ENCODE measurements at regions not wholly inside any gene's neighbourhood (a gene's known extent, or its start where the extent isn't known, plus 50 kb on each side); places are given as distances from the start of the nearest gene placed in this dataset.
A peak's percentile ranks its signal among the peaks of the same experiment; 100 is the strongest.

DNA sequence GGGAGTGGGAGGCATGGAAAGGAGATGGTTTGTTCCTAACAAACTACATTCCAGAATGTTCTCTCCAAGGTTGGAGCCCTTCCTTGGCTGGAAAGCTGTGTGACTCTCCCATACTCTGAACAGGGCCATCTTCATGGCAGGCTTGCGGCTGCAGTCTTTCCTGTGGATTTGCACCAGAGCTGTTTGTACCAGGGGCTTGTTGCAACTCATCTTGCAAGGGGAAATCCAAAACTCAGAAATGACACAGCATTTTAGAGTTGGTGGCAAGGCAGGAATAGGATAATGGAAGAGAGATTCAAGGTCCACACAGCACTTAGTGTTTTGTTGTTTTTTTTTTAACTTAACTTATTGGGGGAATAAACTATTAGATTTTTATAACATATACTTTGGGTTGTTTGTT is 73.7 kb upstream of the ZNF516 start:
- Histone ChIP-seq H3K9ac (ENCODE audit: insufficient read length, low read depth) (no peak overlapping the region), H3K4me1 (ENCODE audit: insufficient read depth, insufficient read length) (no peaks in the 10 kb centered on the region), H3K27me3 (ENCODE audit: insufficient read depth, insufficient read length) (no peaks in the 10 kb centered on the region), H3K4me3 (ENCODE audit: insufficient read length, low read depth) (no peak overlapping the region), H3K36me3 (ENCODE audit: insufficient read depth, insufficient read length, low read length) (no peaks in the 10 kb centered on the region), H3K9me3 (ENCODE audit: insufficient read depth, low read length) (no peaks in the 10 kb centered on the region; the same call in 1 of the 2 replicates)
- no peak for DNase-seq (ENCODE audit: low read depth, low spot score)
- TF ChIP-seq YY1 (IDR thresholded peaks at IDR 0.05; ENCODE audit: insufficient read depth, insufficient read length) = no peak
- TF ChIP-seq ZNF274 (IDR thresholded peaks at IDR 0.05; ENCODE audit: low read depth, low read length) = no peak
- no peak for TF ChIP-seq SUZ12 (IDR thresholded peaks at IDR 0.05; ENCODE audit: extremely low read depth, insufficient read depth, insufficient read length)

DNA sequence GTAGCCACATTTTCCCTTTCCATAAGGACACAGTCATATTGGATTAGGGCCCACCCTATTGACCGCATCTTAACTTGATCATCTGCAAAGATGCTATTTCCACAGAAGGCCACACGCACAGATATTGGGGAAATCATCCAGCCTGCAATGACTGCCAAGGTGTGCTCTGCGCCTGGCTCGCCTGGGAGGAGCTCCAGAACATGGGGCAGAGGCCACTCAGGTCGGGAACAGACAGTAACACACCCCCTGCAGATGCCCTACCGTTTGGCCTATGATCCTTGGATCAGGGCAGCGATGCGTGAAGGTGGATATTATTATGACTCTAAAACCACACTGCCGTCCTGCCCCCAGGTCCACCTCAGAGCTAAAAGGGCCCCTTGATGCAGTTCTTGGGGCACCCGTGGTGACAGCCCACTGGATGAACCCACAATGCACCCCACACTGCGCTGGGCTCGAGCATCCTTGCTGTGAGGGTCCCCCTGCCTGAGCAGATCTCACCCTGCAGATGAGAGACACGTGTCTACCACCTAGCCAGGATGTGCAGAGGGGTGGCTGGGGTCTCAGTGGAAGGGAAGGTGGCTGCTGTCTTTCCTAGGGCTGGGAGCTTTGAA is 72.9 kb upstream of the ZNF516 start:
- no peak overlapping the region for H3K4me3 ChIP-seq (ENCODE audit: insufficient read length, low read depth)

DNA sequence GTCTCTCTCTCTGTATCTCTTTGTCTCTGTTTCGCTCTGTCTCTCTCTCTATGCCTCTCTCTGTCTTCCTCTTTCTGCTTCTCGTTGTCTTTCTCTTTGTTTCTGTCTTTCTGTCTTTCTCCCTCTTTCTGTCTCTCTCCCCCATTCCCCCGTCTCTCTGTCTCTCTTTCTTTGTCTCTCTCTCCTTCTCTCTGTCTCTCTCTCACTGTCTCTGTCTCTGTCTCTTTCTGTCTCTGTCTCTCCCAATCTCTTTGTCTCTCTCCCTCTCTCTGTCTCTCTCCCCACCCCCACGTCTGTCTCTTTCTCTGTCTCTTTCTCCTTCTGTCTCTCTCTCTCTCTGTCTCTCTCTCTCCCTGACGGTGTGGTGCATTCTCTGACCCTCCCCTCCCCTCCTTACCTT is 71.9 kb upstream of the ZNF516 start:
- no peaks in the 10 kb centered on the region for H3K27me3 ChIP-seq (ENCODE audit: insufficient read depth, insufficient read length)
- no peaks in the 10 kb centered on the region for H3K4me1 ChIP-seq (ENCODE audit: insufficient read depth, insufficient read length)
- TF ChIP-seq YY1 (IDR thresholded peaks at IDR 0.05; ENCODE audit: insufficient read depth, insufficient read length) = no peak
- no peak for TF ChIP-seq ZNF274 (IDR thresholded peaks at IDR 0.05; ENCODE audit: low read depth, low read length)
- TF ChIP-seq SUZ12 (IDR thresholded peaks at IDR 0.05; ENCODE audit: extremely low read depth, insufficient read depth, insufficient read length) = no peak
- DNase-seq (ENCODE audit: low read depth, low spot score) = no peak
- H3K36me3 ChIP-seq (ENCODE audit: insufficient read depth, insufficient read length, low read length) = no peaks in the 10 kb centered on the region
- no peak overlapping the region for H3K4me3 ChIP-seq (ENCODE audit: insufficient read length, low read depth)
- no peak overlapping the region for H3K9ac ChIP-seq (ENCODE audit: insufficient read length, low read depth)
- no peaks in the 10 kb centered on the region; the same call in 1 of the 2 replicates for H3K9me3 ChIP-seq (ENCODE audit: insufficient read depth, low read length)

More for the DNA sequence above, 72.9 kb upstream of the ZNF516 start:
- Histone ChIP-seq H3K4me1 (ENCODE audit: insufficient read depth, insufficient read length) (no peaks in the 10 kb centered on the region), H3K9ac (ENCODE audit: insufficient read length, low read depth) (no peak overlapping the region), H3K36me3 (ENCODE audit: insufficient read depth, insufficient read length, low read length) (no peaks in the 10 kb centered on the region), H3K9me3 (ENCODE audit: insufficient read depth, low read length) (no peaks in the 10 kb centered on the region; the same call in 1 of the 2 replicates), H3K27me3 (ENCODE audit: insufficient read depth, insufficient read length) (no peaks in the 10 kb centered on the region)
- TF ChIP-seq YY1 (IDR thresholded peaks at IDR 0.05; ENCODE audit: insufficient read depth, insufficient read length) (no peak), ZNF274 (IDR thresholded peaks at IDR 0.05; ENCODE audit: low read depth, low read length) (no peak), SUZ12 (IDR thresholded peaks at IDR 0.05; ENCODE audit: extremely low read depth, insufficient read depth, insufficient read length) (no peak)
- no peak for DNase-seq (ENCODE audit: low read depth, low spot score)

DNA sequence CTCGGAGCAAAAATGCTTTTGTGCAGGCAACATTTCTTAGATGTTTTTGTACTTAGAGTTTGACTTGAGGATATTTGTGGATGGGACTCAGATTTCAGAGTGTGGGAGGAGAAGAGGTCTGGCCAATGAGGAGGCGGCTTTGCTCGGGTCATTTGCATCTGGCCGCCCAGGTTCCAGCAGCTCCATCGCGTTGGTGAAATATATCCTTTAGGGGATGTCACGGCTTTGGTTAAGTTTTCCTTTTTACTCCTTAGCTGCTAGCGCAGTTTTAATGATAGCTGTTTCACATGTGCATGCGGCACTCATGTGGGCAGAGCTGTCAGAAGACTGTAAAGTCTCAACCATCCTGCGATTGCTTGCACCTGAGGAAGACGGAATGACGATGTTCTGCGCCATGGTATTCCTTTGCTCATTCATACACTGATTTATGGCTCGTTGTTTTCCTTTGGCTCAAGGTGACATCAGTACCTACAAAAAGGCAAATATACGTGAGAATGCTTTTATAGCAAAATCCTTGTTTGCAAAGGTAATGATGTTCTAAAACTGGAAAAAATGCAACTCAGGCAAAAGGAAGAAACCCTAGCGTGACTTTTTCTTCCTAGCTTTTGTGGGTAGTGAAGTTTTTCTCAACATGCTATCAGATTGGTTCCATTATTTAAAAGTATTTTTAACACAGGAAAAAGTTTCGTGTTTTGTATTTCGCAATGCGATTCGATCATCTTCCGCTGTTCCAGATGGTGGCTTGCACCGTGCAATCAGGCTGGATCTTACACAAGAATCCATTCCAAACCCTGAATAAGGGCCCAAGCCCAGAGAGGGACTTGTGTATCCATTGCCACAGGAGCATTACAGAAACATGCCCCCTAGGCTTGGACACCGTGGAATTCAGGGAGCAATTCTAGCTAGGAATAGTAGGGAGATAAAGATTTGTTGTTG is 70.5 kb upstream of the ZNF516 start:
- Histone ChIP-seq H3K36me3 (ENCODE audit: insufficient read depth, insufficient read length, low read length) (no peaks in the 10 kb centered on the region), H3K9me3 (ENCODE audit: insufficient read depth, low read length) (no peaks in the 10 kb centered on the region; the same call in 1 of the 2 replicates), H3K9ac (ENCODE audit: insufficient read length, low read depth) (no peak overlapping the region), H3K4me3 (ENCODE audit: insufficient read length, low read depth) (no peak overlapping the region), H3K4me1 (ENCODE audit: insufficient read depth, insufficient read length) (no peaks in the 10 kb centered on the region), H3K27me3 (ENCODE audit: insufficient read depth, insufficient read length) (no peaks in the 10 kb centered on the region)
- peak; percentile 36 for DNase-seq (ENCODE audit: low read depth, low spot score)
- TF ChIP-seq YY1 (IDR thresholded peaks at IDR 0.05; ENCODE audit: insufficient read depth, insufficient read length) (no peak), SUZ12 (IDR thresholded peaks at IDR 0.05; ENCODE audit: extremely low read depth, insufficient read depth, insufficient read length) (no peak), ZNF274 (IDR thresholded peaks at IDR 0.05; ENCODE audit: low read depth, low read length) (no peak)

DNA sequence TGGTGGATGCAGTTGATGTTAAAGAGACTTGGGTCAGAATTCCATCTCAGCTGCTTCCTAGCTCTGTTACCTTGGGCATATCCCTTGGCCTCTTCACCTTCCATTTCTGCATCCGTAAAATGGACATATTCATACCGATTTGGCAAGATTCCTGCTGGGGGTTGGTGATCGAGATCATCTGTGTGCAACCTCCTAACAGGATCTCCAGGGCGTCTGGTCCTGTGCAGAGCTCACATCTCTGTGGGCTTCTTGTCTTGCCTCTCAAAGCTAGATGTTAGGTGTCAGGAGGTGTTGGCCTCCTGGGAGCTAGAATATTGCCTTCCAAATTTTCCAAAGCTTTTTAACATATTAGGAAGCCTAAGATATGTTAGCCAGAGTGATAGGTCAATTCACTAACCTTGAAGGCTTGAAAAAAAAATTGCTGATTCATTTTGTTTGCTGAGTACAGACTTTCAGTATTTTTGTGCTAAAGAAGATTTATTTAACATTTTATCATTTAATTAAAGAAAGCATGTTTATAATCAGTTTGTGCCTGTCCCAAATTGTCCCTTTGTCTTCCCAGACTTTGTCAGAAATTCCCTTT is 69.7 kb upstream of the ZNF516 start:
- no peak overlapping the region for H3K9ac ChIP-seq (ENCODE audit: insufficient read length, low read depth)
- H3K4me3 ChIP-seq (ENCODE audit: insufficient read length, low read depth) = no peak overlapping the region
- TF ChIP-seq SUZ12 (IDR thresholded peaks at IDR 0.05; ENCODE audit: extremely low read depth, insufficient read depth, insufficient read length) (no peak), YY1 (IDR thresholded peaks at IDR 0.05; ENCODE audit: insufficient read depth, insufficient read length) (no peak), ZNF274 (IDR thresholded peaks at IDR 0.05; ENCODE audit: low read depth, low read length) (no peak)

DNA sequence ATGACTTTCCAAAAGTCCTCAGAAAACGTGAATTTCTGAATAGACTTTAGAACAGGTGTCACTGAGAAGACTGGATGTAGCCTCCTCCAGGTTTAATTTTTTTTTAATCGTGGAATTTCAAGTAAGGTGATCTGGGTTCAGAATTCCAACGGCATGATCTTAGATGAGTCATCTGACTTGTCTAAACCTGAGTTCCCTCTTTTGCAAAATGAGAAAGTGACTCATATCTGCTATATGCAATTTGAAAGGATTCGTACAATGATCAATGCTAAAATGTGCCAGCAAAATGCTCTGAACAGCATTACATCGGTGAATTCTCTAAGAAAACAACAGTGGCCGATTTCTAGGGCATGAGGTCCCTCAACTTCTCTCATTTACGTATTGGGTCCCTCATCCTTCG is 69.1 kb upstream of the ZNF516 start:
- no peak for DNase-seq (ENCODE audit: low read depth, low spot score)
- Histone ChIP-seq H3K4me1 (ENCODE audit: insufficient read depth, insufficient read length) (peaks cover 3% of the 10 kb centered on the region), H3K9ac (ENCODE audit: insufficient read length, low read depth) (no peak overlapping the region), H3K27me3 (ENCODE audit: insufficient read depth, insufficient read length) (no peaks in the 10 kb centered on the region), H3K36me3 (ENCODE audit: insufficient read depth, insufficient read length, low read length) (no peaks in the 10 kb centered on the region), H3K9me3 (ENCODE audit: insufficient read depth, low read length) (no peaks in the 10 kb centered on the region; the same call in 1 of the 2 replicates), H3K4me3 (ENCODE audit: insufficient read length, low read depth) (no peak overlapping the region)
- TF ChIP-seq ZNF274 (IDR thresholded peaks at IDR 0.05; ENCODE audit: low read depth, low read length) (no peak), SUZ12 (IDR thresholded peaks at IDR 0.05; ENCODE audit: extremely low read depth, insufficient read depth, insufficient read length) (no peak), YY1 (IDR thresholded peaks at IDR 0.05; ENCODE audit: insufficient read depth, insufficient read length) (no peak)

More for the DNA sequence above, 69.7 kb upstream of the ZNF516 start:
- Histone ChIP-seq H3K9me3 (ENCODE audit: insufficient read depth, low read length) (no peaks in the 10 kb centered on the region; the same call in 1 of the 2 replicates), H3K4me1 (ENCODE audit: insufficient read depth, insufficient read length) (no peaks in the 10 kb centered on the region), H3K36me3 (ENCODE audit: insufficient read depth, insufficient read length, low read length) (no peaks in the 10 kb centered on the region), H3K27me3 (ENCODE audit: insufficient read depth, insufficient read length) (no peaks in the 10 kb centered on the region)
- DNase-seq (ENCODE audit: low read depth, low spot score) = no peak
